Glomerular endothelial cell (primary cell): ENCODE measurements at regions not wholly inside any gene's neighbourhood (a gene's known extent, or its start where the extent isn't known, plus 50 kb on each side); places are given as distances from the start of the nearest gene placed in this dataset.
"Not testable (repeated sequence)": the region's sequence is repeated elsewhere in the genome, so short reads cannot be mapped to it uniquely, and the experiment has no call there.

Source experiments
- DNase-seq: peaks from one replicate; pipeline ENCODE4 v3.0.0-alpha.2; 2011; ENCODE audit warnings: low read depth, low spot score; ENCODE audit errors: extremely low read depth

DNA sequence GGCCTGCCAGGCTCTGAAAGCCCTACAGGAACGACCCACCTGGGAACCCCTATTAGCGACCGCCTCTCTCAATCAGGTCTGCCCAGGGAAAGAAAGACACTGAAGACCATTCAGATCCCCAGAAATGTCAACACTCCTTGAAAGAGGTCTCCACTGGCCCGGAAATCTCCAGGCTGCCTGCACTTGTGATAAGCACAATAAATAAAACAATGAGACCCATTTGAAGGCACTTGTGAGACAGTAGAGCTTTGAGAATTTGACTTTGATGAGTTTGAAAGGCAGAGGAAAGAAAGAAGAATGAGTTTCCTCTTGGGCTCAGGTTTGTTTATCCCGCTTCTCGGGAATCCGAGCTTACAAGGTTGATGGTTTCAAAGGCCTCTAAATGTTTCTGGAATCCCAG, 416.3 kb downstream of the BUD13 start:
- no peak for DNase-seq

DNA sequence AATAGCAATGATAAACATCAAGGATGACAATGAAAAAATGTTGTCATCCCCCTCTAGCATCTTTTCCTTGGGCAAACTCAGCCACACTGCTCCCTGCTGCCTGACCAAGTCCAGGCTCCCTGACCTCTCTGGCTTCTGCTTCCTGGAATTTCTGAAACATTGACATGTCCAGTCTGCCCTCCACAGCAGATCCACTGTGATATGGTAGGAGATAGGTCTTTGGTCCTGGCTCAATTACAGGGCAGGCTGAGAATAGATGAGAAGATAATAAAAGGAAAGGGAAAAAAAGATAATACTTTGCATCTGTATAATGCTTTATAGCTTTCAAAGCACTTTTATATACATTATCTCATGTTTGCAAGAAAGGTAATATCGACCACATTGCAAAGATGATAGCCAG, 417.7 kb downstream of the BUD13 start:
- DNase-seq, result no peak

DNA sequence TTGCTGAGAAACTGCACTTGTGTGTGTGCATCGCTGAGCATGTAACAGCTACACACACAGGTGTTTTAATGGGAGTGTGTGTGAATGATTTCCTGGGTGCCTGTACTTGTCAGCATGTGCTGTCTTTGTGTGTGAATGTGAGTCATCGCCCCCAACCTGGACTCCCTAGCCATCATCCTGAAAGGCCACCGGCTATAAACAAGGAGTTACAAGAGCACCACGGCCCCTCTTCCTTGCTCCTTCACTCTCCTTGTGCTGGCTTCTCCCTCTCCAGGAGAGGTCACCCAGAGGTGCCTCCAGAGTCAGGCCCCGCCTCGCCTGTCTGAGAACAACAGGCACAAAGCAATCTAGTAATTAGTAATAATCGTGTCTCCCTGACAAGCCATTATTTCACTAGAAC, 419.2 kb downstream of the BUD13 start:
- DNase-seq, result no peak

DNA sequence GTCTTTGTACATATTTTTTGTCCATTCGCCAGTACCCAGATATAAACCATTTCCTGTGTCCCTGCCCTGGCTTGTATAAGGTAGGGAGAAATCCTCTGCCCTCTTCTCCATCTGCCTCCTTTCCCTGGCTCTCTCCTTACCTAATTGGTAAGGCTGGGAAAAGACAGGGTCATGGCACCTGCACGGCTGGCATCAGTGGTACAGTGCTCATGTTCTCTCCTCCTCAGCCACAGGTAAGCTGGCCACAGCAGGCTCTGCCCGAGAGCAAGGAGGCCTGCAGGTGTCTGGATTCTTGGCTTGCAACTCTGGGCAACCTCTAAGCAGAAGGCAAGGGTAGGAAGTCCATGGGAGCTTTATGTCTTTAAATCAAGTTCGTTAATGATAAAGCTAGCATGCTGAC, 419.9 kb downstream of the BUD13 start:
- no peak for DNase-seq

DNA sequence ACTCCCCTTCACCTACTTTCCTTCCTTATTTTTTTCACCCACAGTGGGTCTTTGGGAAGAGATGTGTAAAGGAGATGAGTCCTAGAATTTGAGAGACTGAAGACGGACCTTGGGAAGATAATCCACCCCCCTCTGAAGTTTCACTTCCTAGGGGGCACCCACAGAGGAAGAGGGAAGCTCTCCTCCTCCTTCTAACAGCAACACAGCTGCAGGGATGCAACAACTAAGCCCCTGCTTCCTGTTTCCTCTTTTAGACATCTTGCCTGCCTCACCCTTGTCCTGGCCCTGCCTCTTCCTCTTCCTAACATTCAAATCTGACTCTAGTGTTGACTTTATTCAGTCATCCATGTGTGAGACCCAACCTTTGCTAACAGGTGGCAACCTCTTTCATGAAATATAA, 424.6 kb downstream of the BUD13 start:
- DNase-seq, result no peak

DNA sequence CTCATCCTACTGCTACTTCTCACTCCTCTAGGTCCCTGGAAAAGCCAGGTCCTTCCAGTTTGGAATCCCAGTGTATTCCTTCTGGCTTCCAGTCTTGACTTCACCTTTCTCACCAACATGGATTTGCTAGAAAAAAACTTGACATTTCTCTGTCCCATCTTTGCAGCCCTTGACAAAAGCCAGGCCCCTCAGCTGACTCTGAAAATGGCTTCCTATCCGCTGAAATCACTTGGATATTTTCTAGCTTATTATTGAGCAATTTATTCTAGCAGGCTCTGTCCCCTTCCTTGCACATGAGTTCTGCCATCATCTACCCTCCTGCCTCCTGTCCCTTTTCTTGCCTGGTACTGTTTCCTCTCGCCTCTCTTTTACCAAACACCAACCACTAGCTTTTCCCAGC, 427.2 kb downstream of the BUD13 start:
- no peak for DNase-seq

DNA sequence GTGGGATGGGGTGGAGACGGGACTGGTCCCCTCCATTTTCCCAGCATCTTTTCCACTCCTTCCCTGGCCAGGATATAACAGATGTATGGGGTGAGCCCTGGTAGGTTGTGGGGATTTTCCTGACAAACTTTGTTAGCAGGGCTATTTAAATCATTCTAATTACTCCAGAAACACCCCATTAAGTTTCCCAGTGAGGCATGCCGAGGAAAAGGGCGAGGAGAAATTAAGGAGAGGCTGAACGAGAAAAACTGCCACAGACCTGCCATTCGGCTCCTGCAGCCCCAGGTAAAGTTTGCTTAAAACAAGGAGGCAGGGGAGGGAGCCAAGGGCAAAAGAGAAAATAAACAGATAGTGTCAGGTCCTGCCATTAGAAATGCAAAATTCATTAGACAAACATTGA, 428.2 kb downstream of the BUD13 start:
- no peak for DNase-seq

DNA sequence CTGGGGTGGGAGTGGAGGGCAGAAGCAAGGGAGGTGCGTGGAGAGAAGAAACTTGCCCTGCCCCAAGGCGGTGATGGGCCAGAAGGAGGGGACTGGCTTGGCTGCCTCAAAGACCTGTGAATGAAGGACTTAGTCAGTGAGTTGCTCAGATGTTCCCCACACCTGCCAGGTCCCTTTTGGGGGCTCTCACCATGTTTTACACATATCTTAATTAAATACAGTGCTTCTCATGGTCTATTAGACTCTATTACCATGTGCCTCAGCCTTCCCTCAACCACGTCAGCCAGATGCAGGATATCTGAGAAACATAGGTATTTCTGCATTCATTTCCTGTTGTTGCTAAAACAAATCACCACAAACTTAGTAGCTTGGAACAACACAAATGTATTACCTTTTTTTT, 429.5 kb downstream of the BUD13 start:
- no peak for DNase-seq

DNA sequence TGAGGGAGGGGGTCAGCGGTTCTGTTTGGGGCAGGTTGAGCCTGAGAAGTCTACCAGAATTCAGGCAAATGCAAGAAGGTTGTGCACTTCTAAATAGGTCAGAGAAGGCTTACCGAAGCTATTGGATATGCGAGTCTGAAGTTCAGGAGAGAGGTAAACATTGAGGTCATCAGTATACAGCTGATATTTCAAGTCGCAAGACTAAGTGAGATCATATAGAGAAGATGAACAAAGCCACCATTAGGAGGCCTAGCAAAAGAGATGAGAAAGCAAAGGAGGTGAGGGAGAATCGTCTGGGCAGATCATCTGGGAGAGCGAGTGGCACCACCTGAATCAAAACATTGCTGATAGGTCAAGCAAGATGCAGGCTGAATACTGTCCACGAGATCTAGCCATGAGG, 430.6 kb downstream of the BUD13 start:
- no peak for DNase-seq

DNA sequence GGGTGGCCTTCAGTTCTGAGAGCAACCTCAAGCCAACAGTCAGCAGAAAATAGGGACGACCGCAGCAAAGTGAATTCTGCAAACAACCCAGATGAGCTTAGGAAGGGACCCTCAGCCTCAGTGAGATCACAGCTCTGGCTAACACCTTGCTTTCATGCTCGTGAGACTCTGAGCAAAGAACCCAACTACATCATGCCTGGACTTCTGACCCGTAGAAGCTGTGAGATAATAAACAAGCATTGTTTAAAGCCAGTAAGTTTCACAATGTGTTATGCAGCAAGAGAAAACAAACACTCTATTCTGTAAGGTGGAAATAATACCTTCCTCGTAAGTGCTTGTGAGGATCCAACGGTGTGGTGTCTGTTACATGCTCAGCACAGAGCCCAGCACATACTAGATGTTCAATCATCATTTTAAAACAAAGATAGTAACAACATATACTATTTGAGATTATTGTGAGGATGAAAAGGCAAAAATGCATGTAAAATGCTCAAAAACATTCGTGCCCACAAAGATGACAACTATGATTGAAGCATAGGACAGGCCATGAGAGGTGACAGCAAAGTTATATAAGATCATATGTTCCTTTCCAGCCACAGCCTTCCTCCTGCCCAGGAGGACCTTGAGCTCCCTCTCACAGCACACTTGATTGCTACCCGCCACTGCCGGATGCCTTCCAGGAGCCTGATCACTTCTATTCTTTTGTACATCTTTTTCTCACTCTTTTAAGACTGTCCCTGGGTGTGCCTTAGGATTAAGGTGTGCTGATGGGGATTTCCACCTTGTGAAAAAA, 433.3 kb downstream of the BUD13 start:
- no peak for DNase-seq

DNA sequence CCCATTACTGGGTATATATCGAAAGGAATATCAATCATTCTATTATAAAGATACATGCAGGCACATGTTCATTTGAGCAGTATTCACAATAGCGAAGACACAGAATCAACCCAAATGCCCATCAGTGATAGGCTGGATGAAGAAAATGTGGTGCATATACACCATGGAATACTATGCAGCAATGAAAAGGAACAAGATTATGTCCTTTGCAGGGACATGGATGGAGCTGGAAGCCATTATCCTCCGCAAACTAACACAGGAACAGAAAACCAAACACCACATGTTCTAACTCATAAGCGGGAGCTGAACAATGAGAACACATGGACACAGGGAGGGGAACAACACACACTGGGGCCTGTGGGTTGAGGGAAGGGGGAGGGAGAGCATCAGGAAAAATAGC, 434.3 kb downstream of the BUD13 start:
- DNase-seq, result not testable (repeated sequence)

DNA sequence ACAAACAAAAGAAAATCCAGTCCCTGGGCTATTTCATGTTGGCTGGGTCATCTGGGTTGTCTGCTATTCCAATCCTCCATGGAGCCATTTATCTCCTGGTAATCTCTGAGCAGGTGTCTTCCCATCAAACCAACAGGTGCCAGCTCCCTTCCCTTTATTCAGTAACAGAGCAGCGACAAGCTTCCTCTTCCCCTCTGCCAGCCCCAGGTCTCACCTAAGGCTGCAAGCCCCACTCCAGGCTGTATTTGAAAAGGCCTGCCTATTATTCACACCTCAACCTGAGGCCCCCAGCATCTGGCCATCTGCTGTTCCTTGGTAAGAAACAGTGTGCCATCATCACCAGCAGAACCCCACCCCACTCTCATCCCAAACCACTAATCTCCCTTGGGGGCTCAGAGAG, 436.2 kb downstream of the BUD13 start:
- no peak for DNase-seq

DNA sequence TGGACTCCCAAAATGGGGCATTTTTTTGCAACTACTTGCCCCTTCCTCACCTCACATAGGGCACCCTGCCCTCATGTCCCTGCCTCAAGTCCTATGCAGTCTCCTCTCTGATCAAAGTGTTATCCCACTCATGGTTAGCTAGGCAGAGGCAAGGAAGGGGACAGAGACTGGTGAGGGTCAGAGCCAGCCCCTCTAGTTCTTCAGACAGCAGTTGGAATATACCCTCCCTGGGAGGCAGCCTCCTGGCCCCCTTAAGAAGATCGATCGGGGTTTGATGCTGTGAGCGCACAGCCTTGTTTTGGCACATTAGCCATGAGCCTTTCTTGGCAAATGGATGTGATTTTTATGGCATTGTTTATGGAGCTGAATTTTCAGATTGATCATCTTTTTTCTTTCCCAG, 436.9 kb downstream of the BUD13 start:
- no peak for DNase-seq

DNA sequence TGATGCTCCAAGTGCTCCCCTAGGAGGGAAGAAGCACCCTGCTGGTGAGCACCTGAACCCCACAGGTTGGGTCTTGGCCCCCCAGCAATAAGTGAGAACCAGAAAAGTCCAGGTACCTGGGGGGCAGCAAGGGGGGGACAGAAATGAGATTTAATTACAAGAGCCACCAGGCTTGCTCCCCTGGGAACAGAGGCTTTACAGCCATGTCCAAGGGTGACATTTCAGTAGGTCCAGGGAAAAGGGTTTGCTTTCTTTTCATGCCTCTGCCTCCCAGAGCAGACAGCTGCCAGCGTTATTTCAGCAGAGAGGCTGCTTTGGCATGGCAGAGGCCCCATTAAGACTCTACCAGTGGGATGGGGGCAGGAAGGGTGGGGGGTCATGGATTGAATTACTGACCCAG, 437.7 kb downstream of the BUD13 start:
- DNase-seq, result no peak

DNA sequence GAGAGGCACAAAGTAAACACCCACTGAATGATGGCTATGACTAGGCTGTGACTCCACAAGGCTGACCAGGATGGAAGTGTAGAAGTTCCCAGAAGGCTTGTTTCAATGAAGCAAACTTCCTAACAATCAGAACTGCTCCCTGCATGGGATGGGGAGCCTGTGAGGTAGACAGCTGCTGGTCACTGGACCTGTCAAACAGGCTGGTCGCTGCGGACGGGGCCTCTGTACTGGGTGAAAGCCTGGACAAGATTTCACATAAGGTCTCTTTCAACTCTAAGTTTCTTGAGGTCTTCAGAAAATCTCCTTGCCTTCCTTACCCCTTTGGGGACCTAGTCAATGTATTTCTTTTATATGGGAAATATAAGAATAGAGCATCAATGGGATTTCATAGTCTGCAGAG, 438.2 kb downstream of the BUD13 start:
- no peak for DNase-seq

DNA sequence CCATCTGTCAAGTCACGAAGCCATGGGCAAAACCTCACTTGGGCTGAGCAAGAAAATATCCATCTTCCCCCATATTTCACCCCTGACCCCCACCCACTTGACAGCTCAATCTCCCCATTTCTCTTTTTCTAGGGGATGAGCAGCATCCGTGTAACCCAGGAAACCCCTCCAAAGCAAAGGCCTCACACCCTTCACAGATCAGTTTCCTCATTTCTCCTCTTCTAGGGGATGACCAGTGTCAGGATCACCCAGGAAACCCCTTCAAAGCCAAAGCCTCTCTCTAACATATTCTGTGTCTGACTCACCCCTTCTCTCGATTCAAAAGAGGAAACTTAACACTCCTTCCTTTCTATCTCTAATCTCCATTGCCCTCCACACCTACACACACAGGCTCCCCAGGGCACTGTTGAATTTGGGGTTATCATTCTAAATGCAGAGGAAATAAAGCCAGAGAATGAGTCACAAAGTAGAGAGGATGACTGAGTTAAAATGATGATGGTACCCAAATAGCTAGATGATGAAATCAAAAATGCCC, 439.7 kb downstream of the BUD13 start:
- no peak for DNase-seq

DNA sequence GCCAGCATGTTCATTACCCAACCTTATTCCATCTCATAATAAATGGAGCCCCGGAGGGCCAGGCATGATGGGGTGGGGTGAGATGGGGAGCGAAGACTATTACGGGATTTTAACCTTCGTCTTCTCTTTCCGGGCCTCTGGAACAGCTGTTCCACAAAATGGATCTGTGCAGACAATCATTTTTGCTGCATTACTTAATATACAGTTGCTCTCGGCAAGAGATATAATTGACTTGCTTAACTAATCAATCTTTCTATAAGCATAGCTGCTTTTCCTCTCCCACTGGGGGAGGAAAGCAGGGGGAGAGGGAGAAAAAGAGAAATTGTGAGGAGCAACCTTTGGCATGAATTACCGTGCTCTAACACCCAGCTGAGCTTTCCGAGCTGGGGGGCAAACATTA, 440.4 kb downstream of the BUD13 start:
- no peak for DNase-seq

DNA sequence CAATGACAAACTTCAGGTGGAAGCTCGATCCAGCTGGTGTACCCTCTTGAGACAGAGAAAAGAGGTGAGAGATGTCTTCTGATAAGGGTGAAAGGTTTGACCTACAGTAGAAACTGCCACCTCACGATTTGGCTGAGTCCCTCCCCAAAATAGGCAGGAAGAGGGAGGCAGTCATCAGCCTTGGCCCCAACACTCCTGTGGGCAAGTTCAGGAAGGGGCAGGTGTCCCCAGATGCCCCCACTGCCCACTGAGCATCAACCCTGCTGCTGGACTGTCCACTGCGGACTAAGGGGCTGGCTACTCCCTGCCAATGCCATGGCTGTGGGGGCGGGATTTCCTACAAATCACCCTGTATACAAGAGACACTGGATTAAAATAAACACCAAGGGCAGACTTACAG, 441.4 kb downstream of the BUD13 start:
- DNase-seq, result no peak

DNA sequence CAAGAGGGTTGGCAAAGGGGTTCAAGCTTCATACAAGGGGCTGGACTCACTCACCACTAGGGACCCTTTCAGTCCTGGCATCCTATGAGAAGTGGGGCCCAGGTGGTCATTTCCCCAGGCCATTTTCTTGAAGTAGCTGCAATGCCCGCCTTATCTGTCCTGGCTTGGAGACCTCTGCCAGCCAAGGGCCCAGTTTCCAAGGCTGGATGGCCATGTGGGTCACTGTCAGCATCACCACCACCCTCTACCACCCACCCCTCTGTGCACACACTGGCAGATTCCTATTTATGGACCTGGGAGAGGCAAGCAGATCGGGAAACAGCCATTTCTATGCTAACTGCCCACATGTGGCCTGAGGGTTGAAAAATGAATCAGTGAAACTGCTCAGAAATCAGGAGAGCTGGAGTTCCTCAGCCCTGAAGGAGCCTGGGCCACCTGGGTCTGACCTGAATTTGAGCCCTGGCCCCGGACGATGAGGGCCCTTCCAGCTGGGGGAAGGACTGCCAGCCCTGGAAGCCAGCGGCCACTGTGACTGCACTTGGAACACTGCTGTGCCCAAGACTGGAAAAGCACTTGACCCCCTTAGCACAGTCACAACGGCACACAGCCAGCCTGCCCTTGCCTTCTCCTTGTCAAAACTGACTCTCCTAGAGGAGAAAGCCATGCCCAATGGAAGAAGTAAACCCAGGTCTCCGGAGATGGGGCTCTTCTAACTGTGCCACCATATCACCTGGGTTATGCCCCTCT, 442.2 kb downstream of the BUD13 start:
- no peak for DNase-seq

DNA sequence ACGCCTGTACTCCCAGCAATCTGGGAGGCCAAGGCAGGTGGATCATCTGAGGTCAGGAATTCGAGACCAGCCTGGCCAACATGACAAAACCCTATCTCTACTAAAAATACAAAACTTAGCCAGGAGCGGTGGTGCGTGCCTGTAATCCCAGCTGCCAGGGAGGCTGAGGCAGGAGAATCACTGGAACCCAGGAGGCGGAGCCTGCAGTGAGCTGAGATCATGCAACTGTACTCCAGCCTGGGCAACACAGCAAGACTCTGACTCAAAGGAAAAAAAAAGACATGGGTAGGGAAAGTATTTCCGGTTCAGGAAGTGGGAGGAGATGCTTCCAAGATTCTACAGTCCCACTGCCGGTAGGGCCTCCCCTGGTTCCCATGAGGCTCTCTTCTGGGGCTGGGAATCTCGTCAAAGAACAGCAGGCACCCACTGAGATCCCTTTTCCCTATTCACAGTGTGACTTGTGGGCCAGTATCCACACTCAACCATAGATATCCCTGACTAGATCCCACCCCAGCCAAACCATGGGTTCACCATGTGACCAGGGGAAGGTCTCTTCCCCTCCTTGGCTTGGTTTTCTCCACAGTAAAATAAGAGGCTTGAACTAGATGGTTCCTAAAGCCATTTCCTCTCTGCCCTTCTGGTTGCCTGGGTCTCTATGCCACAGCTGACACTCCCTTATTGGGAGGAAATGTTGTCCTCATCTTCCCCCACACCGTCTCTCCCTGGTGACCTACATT, 443.3 kb downstream of the BUD13 start:
- DNase-seq, result no peak

DNA sequence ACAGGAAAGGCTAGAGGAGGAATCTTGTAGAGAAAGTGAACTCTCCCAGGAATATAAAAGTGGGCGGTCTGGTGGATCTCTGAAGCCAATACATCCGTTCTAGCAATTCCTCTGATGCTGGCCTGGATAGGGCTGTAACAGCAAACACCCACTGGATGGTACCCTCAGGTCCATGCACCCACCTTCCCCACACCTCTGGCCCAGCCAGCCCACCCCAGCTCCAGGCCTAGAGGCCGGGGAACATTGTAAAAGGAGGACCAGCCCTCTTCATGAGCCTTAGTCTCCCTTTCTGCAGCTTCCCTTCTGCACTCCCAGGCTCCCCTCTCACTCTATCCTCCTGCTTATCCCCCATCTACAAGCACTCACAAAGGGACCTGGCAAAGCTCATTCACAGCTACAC, 443.9 kb downstream of the BUD13 start:
- no peak for DNase-seq

DNA sequence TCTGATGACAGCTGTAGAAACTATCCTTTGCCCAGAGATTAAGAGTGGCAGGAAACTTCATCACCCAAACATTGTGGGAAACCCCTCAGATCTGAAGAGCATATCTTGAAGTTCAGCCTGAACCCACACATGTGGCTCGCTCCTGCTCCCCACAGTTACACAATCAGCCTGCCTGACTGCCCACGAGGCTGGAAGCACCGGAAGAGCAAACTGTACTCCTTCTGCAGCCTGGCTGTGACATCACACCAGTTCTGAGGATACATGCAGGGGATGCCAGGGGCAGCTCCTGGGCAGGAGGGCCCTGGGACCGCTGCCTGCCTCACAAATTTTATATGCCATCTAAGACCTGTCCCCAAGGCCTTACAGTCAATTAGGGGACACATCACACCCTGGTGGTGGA, 444.4 kb downstream of the BUD13 start:
- no peak for DNase-seq
